Left lung (tissue), 4 donors: ENCODE measurements at regions not wholly inside any gene's neighbourhood (a gene's known extent, or its start where the extent isn't known, plus 50 kb on each side); places are given as distances from the start of the nearest gene placed in this dataset.

Experiments
- ATAC-seq: fragments of 200-7000 bp; cut with Tn5 transposase; one replicate; pipeline ENCODE4 v1.9.1; 2020; ENCODE audit warnings: moderate library complexity
- DNase-seq, 4 donors: peaks; one replicate each; pipeline ENCODE4 v3.0.0-alpha.2; 2013 to 2020
- H3K27ac ChIP-seq, 2 donors: fragments of 200-600 bp; sonication (generic) in 1 of 2; one replicate each; pipeline versions ENCODE4 v1.5.0 to v1.8.0; 2020 to 2021
- H3K27me3 ChIP-seq, 2 donors: fragments of 200-600 bp; sonication (generic) in 1 of 2; one replicate each; pipeline versions ENCODE4 v1.5.0 to v1.8.0; 2020 to 2021
- H3K36me3 ChIP-seq, 2 donors: fragments of 200-600 bp; sonication (generic) in 1 of 2; one replicate each; pipeline versions ENCODE4 v1.5.0 to v1.8.0; 2020 to 2021
- H3K4me1 ChIP-seq, 2 donors: fragments of 200-600 bp; one replicate each; pipeline ENCODE4 v1.8.0; 2021
- H3K4me3 ChIP-seq, 2 donors: fragments of 200-600 bp; sonication (generic) in 1 of 2; one replicate each; pipeline versions ENCODE4 v1.5.0 to v1.8.0; 2020 to 2021; ENCODE audit warnings: mild to moderate bottlenecking in 1 of 2
- H3K9me3 ChIP-seq, 2 donors: fragments of 200-600 bp; sonication (generic) in 1 of 2; one replicate each; pipeline versions ENCODE4 v1.5.0 to v1.8.0; 2020 to 2021
- intact Hi-C, 2 donors: fragments of 100-400 bp; cut with DNase I; formaldehyde crosslinking; loops; one replicate each; pipeline versions ENCODE4 v1.11.2 to v1.14.2; 2022
- TF ChIP-seq, protein P1 (sequence below), 2 donors: fragments of 200-600 bp; sonication (generic) in 1 of 2; IDR thresholded peaks; one replicate each; pipeline versions ENCODE4 v1.5.0 to v1.8.0; 2021; ENCODE audit warnings: antibody characterized with exemption in 2 of 2
- donor health status: DM: no; HTN: yes; CAD: no.
- donor health status: DM: no; HTN: no; CAD: no.

- H3K4me1 ChIP-seq = no peaks in the 10 kb centered on the region
- TF ChIP-seq, protein P1, sequence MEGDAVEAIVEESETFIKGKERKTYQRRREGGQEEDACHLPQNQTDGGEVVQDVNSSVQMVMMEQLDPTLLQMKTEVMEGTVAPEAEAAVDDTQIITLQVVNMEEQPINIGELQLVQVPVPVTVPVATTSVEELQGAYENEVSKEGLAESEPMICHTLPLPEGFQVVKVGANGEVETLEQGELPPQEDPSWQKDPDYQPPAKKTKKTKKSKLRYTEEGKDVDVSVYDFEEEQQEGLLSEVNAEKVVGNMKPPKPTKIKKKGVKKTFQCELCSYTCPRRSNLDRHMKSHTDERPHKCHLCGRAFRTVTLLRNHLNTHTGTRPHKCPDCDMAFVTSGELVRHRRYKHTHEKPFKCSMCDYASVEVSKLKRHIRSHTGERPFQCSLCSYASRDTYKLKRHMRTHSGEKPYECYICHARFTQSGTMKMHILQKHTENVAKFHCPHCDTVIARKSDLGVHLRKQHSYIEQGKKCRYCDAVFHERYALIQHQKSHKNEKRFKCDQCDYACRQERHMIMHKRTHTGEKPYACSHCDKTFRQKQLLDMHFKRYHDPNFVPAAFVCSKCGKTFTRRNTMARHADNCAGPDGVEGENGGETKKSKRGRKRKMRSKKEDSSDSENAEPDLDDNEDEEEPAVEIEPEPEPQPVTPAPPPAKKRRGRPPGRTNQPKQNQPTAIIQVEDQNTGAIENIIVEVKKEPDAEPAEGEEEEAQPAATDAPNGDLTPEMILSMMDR (IDR thresholded peaks at IDR 0.05) = no peak
- no peaks in the 10 kb centered on the region for H3K27me3 ChIP-seq
- H3K9me3 ChIP-seq = no peaks in the 10 kb centered on the region
- H3K36me3 ChIP-seq = no peaks in the 10 kb centered on the region
- no peak overlapping the region for H3K27ac ChIP-seq
- intact Hi-C loops = no loop called here
- DNase-seq (no peak), ATAC-seq (no peak)
- H3K4me3 ChIP-seq = no peak overlapping the region
Measured at GRCh38 chrX:34382416-34382815, 250.3 kb upstream of the FAM47A start.

DNA sequence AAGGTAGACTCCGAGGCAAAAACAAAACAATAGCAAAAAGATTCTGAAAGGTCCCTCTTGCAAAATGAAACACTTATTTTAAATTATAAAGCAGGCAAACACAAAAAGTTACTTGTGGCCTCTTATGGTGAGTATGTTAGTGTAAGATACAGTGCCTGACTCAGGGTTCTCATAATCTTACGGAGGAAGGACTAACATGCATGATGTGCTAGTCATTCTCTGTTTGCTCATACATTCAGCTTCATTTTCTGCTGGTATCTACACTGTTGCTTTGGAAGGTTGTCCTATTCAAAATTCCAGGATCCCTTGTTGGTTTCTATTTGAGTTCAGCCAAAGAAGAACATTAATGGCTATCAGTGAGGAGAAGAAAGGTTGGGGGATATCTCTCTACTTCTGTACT is 249.1 kb upstream of the FAM47A start:
- Histone ChIP-seq H3K36me3 (no peaks in the 10 kb centered on the region), H3K4me1 (no peaks in the 10 kb centered on the region), H3K9me3 (no peaks in the 10 kb centered on the region), H3K4me3 (no peak overlapping the region), H3K27me3 (no peaks in the 10 kb centered on the region), H3K27ac (no peak overlapping the region)
- no peak for ATAC-seq
- TF ChIP-seq, protein P1 (IDR thresholded peaks at IDR 0.05) = no peak
- DNase-seq = no peak
- intact Hi-C loops = no loop called here

DNA sequence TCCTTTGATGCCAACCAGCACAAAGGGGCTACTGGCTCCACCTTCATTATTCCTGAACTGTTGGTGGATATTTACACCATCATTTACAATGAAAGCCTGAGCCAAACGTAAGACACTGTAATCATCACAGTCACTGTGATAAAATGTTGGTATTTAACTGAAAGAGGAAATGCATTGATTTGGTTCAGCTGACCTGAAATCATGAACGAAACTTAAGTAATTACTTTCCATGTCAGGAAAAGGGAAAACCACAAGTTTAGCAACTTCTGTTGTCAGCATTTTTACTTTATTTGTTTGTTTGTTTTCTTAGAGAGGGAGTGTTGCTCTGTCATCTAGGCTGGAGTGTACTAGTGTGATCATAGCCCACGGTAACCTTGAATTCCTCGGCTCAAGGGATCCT is 247.8 kb upstream of the FAM47A start:
- no peak overlapping the region for H3K27ac ChIP-seq
- H3K36me3 ChIP-seq = no peaks in the 10 kb centered on the region
- TF ChIP-seq, protein P1 (IDR thresholded peaks at IDR 0.05) = no peak
- ATAC-seq (no peak), DNase-seq (no peak)
- H3K4me3 ChIP-seq = no peak overlapping the region
- H3K27me3 ChIP-seq = no peaks in the 10 kb centered on the region
- no peaks in the 10 kb centered on the region for H3K4me1 ChIP-seq
- H3K9me3 ChIP-seq = no peaks in the 10 kb centered on the region
- intact Hi-C loops = no loop called here

- Histone ChIP-seq H3K9me3 (no peaks in the 10 kb centered on the region), H3K36me3 (no peaks in the 10 kb centered on the region), H3K27me3 (no peaks in the 10 kb centered on the region), H3K4me1 (no peaks in the 10 kb centered on the region), H3K27ac (no peak overlapping the region), H3K4me3 (no peak overlapping the region)
- ATAC-seq (no peak), DNase-seq (no peak)
- intact Hi-C loops = no loop called here
- TF ChIP-seq, protein P1 (IDR thresholded peaks at IDR 0.05) = no peak
Measured at GRCh38 chrX:34377645-34378044, 245.5 kb upstream of the FAM47A start.

DNA sequence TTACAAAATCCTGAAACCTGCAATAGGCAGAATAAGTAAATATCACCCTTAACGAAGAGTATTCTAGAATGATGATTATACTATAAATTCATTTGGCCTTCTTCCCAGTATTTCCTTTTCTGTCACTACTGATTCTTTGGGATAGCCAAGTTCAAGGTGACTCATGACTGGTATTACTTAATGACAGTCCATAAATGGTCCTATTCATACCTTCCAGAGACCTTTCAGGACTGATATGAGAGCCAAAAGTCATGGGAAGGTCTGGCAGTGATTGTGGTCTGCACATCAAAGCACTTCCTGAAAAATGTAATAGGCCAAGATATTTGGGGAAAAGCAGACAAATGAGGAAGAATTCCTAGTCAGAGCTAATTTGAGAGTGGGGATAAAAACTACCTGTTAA is 239.6 kb upstream of the FAM47A start:
- H3K27ac ChIP-seq = no peak overlapping the region
- intact Hi-C loops = no loop called here
- no peaks in the 10 kb centered on the region for H3K36me3 ChIP-seq
- no peaks in the 10 kb centered on the region for H3K27me3 ChIP-seq
- H3K9me3 ChIP-seq = no peaks in the 10 kb centered on the region
- DNase-seq (no peak), ATAC-seq (no peak)
- TF ChIP-seq, protein P1 (IDR thresholded peaks at IDR 0.05) = no peak
- H3K4me3 ChIP-seq = no peak overlapping the region
- no peaks in the 10 kb centered on the region for H3K4me1 ChIP-seq
